H1 (cell line): ENCODE measurements at regions not wholly inside any gene's neighbourhood (a gene's known extent, or its start where the extent isn't known, plus 50 kb on each side); places are given as distances from the start of the nearest gene placed in this dataset.

Experiments
- POLR2A ChIP-seq, 2 experiments: IDR thresholded peaks; 1 replicate in 1 of 2; 2 replicates in 1 of 2; pipeline ENCODE4 v1.6.1; 2011; ENCODE audit warnings: low read depth in 2 of 2, low read length in 2 of 2, mild to moderate bottlenecking in 2 of 2; ENCODE audit errors: control extremely low read depth in 1 of 2
- TF ChIP-seq, protein P1 (sequence below), 3 experiments: IDR thresholded peaks; 1 replicate in 2 of 3; 2 replicates in 1 of 3; pipeline versions ENCODE4 v1.5.1 to v1.6.1; 2011; ENCODE audit warnings: low read length in 3 of 3, mild to moderate bottlenecking in 3 of 3, inconsistent platforms in 2 of 3, low read depth in 1 of 3, moderate library complexity in 1 of 3; ENCODE audit not compliant: insufficient read depth in 1 of 3; ENCODE audit errors: control extremely low read depth in 1 of 3

GRCh38 chr3:32048487-32049182 lies 57.8 kb upstream of the GPD1L start:
- TF ChIP-seq POLR2A (IDR thresholded peaks at IDR 0.05; ENCODE audit: control extremely low read depth in 1 of 2, low read depth in 2 of 2, low read length in 2 of 2), result no peak
- TF ChIP-seq, protein P1, sequence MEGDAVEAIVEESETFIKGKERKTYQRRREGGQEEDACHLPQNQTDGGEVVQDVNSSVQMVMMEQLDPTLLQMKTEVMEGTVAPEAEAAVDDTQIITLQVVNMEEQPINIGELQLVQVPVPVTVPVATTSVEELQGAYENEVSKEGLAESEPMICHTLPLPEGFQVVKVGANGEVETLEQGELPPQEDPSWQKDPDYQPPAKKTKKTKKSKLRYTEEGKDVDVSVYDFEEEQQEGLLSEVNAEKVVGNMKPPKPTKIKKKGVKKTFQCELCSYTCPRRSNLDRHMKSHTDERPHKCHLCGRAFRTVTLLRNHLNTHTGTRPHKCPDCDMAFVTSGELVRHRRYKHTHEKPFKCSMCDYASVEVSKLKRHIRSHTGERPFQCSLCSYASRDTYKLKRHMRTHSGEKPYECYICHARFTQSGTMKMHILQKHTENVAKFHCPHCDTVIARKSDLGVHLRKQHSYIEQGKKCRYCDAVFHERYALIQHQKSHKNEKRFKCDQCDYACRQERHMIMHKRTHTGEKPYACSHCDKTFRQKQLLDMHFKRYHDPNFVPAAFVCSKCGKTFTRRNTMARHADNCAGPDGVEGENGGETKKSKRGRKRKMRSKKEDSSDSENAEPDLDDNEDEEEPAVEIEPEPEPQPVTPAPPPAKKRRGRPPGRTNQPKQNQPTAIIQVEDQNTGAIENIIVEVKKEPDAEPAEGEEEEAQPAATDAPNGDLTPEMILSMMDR (IDR thresholded peaks at IDR 0.05; ENCODE audit: control extremely low read depth in 1 of 3, insufficient read depth in 1 of 3, low read depth in 1 of 3, low read length in 3 of 3), result no peak
